ENCODE measurements at regions not wholly inside any gene's neighbourhood (a gene's known extent, or its start where the extent isn't known, plus 50 kb on each side); places are given as distances from the start of the nearest gene placed in this dataset.

- no peaks in the 10 kb centered on the region for H3K4me1 ChIP-seq
- H3K4me3 ChIP-seq, result no peak overlapping the region
- H3K9me3 ChIP-seq, result no peaks in the 10 kb centered on the region; the same call in 1 of the 2 replicates
- no peak overlapping the region for H3K4me2 ChIP-seq
- no peaks in the 10 kb centered on the region for H4K20me1 ChIP-seq
- no peak for TF ChIP-seq Cebpa-rat (IDR thresholded peaks at IDR 0.05)
- no peak overlapping the region for H3K27ac ChIP-seq
- no peaks in the 10 kb centered on the region for H3K36me3 ChIP-seq
- H3K27me3 ChIP-seq, result no peaks in the 10 kb centered on the region
- H3K9ac ChIP-seq, result no peak overlapping the region
Observed at GRCh38 chr2:217484046-217484445, 518.7 kb downstream of the TNS1 start.

GRCh38 chr2:217482056-217482710 is 520.6 kb downstream of the TNS1 start:
- Histone ChIP-seq H3K4me1 (no peaks in the 10 kb centered on the region), H3K27ac (no peak overlapping the region), H3K27me3 (no peaks in the 10 kb centered on the region), H3K9me3 (no peaks in the 10 kb centered on the region; the same call in 1 of the 2 replicates), H3K9ac (no peak overlapping the region), H4K20me1 (no peaks in the 10 kb centered on the region), H3K36me3 (no peaks in the 10 kb centered on the region), H3K4me3 (no peak overlapping the region), H3K4me2 (no peak overlapping the region)
- TF ChIP-seq Cebpa-rat (IDR thresholded peaks at IDR 0.05), result no peak

- Histone ChIP-seq H3K36me3 (no peaks in the 10 kb centered on the region), H3K4me3 (no peak overlapping the region), H3K9me3 (no peaks in the 10 kb centered on the region; the same call in 1 of the 2 replicates), H3K27ac (no peak overlapping the region), H3K9ac (no peak overlapping the region), H3K4me2 (no peak overlapping the region), H4K20me1 (no peaks in the 10 kb centered on the region), H3K4me1 (no peaks in the 10 kb centered on the region), H3K27me3 (no peaks in the 10 kb centered on the region)
- no peak for TF ChIP-seq Cebpa-rat (IDR thresholded peaks at IDR 0.05)
Observed at GRCh38 chr2:217481577-217481976, 521.2 kb downstream of the TNS1 start.

DNA sequence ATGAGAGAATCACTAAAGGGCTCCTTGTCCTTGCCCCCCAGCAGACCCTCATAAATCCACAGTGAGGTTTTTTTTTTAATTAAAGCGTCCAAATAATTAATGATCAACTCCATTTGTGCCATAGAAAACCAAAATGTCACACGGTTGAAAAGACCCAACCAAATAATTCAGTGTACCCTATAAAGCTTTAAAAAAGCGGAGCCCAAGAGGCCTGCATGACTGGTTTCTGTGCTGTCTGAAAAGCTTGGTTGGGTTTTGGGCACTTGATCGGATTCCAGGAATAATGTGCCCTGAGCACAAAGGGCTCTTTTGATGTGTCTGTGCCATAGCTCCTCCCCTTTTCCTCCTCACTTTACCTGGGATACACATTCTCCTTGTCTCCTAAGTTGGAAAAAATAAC is 523.2 kb downstream of the TNS1 start:
- no peaks in the 10 kb centered on the region; the same call in 1 of the 2 replicates for H3K9me3 ChIP-seq
- H3K9ac ChIP-seq, result no peak overlapping the region
- TF ChIP-seq Cebpa-rat (IDR thresholded peaks at IDR 0.05), result no peak
- no peaks in the 10 kb centered on the region for H3K36me3 ChIP-seq
- H3K4me1 ChIP-seq, result no peaks in the 10 kb centered on the region
- H3K4me3 ChIP-seq, result no peak overlapping the region
- H4K20me1 ChIP-seq, result no peaks in the 10 kb centered on the region
- H3K27ac ChIP-seq, result no peak overlapping the region
- H3K4me2 ChIP-seq, result no peak overlapping the region
- no peaks in the 10 kb centered on the region for H3K27me3 ChIP-seq

DNA sequence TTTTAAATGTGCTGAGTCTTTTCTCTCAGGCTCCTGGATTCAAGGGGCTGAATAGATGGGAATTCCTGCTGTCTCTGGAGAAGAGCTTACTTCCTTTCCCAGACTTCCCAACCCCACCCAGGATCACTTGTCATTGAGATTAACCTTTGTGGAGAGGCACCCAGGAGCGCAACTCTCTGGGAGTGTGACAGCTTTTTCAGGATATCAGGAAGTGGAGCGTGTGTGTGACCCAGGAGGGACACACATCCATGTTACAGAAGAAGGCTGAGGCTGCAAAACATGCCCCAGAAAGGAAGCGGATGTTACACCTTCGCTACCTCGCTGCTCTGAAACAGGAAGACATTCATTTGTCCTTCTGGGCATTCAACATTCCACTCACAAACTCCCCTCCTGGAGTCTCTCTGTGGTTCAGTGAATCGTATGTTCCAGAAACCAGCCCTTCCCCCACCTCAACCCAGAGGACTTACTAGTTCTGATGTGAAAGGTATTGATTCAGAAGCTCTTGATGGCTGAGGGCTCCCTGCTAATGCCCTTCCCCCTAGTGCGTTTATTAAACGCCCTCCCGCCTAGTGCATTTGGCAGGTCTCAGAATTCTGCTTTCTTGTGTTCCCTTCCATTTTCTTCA is 523.9 kb downstream of the TNS1 start:
- H3K9ac ChIP-seq, result no peak overlapping the region
- no peak overlapping the region for H3K4me2 ChIP-seq
- no peaks in the 10 kb centered on the region for H3K27me3 ChIP-seq
- TF ChIP-seq Cebpa-rat (IDR thresholded peaks at IDR 0.05), result no peak
- H3K9me3 ChIP-seq, result no peaks in the 10 kb centered on the region; the same call in 1 of the 2 replicates
- H3K4me1 ChIP-seq, result no peaks in the 10 kb centered on the region
- H3K36me3 ChIP-seq, result no peaks in the 10 kb centered on the region
- no peak overlapping the region for H3K4me3 ChIP-seq
- no peaks in the 10 kb centered on the region for H4K20me1 ChIP-seq
- no peak overlapping the region for H3K27ac ChIP-seq

- Histone ChIP-seq H3K4me3 (no peak overlapping the region), H3K27ac (no peak overlapping the region), H3K27me3 (no peaks in the 10 kb centered on the region), H3K4me1 (no peaks in the 10 kb centered on the region), H3K9me3 (no peaks in the 10 kb centered on the region; the same call in 1 of the 2 replicates), H3K4me2 (no peak overlapping the region), H3K36me3 (no peaks in the 10 kb centered on the region), H4K20me1 (no peaks in the 10 kb centered on the region), H3K9ac (no peak overlapping the region)
- no peak for TF ChIP-seq Cebpa-rat (IDR thresholded peaks at IDR 0.05)
Observed at GRCh38 chr2:217477583-217477982, 525.2 kb downstream of the TNS1 start.

- Histone ChIP-seq H3K27me3 (no peaks in the 10 kb centered on the region), H3K36me3 (no peaks in the 10 kb centered on the region), H3K4me2 (no peak overlapping the region), H3K27ac (no peak overlapping the region), H4K20me1 (no peaks in the 10 kb centered on the region), H3K9me3 (no peaks in the 10 kb centered on the region), H3K9ac (no peak overlapping the region), H3K4me3 (no peak overlapping the region), H3K4me1 (no peaks in the 10 kb centered on the region)
- no peak for TF ChIP-seq Cebpa-rat (IDR thresholded peaks at IDR 0.05)
Observed at GRCh38 chr2:217475791-217476190, 527.0 kb downstream of the TNS1 start.

- no peak for TF ChIP-seq Cebpa-rat (IDR thresholded peaks at IDR 0.05)
- H4K20me1 ChIP-seq, result no peaks in the 10 kb centered on the region
Observed at GRCh38 chr2:217475101-217475500, 527.7 kb downstream of the TNS1 start.

GRCh38 chr2:217471319-217471718 is 531.5 kb downstream of the TNS1 start:
- Histone ChIP-seq H3K27me3 (no peaks in the 10 kb centered on the region), H3K4me3 (no peak overlapping the region), H4K20me1 (no peaks in the 10 kb centered on the region), H3K4me1 (peaks cover 4% of the 10 kb centered on the region; the same call in 1 of the 2 replicates), H3K36me3 (no peaks in the 10 kb centered on the region), H3K4me2 (no peak overlapping the region), H3K27ac (no peak overlapping the region), H3K9me3 (no peaks in the 10 kb centered on the region), H3K9ac (no peak overlapping the region)
- no peak for TF ChIP-seq Cebpa-rat (IDR thresholded peaks at IDR 0.05)

More at GRCh38 chr2:217475101-217475500, 527.7 kb downstream of the TNS1 start:
- Histone ChIP-seq H3K4me1 (no peaks in the 10 kb centered on the region), H3K9ac (no peak overlapping the region), H3K27ac (no peak overlapping the region), H3K27me3 (no peaks in the 10 kb centered on the region), H3K9me3 (no peaks in the 10 kb centered on the region), H3K4me3 (no peak overlapping the region), H3K36me3 (no peaks in the 10 kb centered on the region), H3K4me2 (no peak overlapping the region)

DNA sequence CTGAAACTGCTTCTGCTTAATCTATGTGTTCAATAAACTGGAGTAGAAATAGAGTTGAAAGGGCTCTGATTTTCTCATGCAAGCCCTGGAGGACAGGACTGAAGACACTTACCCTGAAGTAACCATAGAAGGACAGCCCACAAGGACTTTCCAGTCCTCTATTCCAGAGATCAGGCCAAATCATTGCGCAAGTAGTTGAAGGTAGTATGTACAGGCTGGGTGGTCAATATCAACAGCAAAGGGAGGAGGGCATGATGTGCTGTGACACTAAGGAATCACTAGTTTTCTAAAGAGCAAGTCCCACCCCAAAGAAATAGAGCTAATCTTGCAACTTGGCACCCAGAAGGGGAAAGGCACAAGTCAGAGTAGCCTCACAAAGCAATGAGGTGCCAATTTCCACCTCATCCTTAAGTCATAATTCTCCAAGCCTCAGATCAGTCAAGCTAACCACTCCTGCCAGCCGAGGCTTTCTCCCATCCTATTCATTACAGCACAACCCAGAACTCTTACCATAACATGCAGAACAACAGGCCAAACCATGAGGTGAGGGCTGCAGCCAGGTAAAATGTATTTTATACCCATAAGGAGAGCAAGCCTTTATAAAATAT is 533.5 kb downstream of the TNS1 start:
- H3K9me3 ChIP-seq, result no peaks in the 10 kb centered on the region
- no peak overlapping the region for H3K27ac ChIP-seq
- H3K4me1 ChIP-seq, result peaks cover 4% of the 10 kb centered on the region; the same call in 1 of the 2 replicates
- TF ChIP-seq Cebpa-rat (IDR thresholded peaks at IDR 0.05), result no peak
- no peak overlapping the region for H3K4me2 ChIP-seq
- H3K4me3 ChIP-seq, result no peak overlapping the region
- H3K27me3 ChIP-seq, result no peaks in the 10 kb centered on the region
- H4K20me1 ChIP-seq, result no peaks in the 10 kb centered on the region
- no peaks in the 10 kb centered on the region for H3K36me3 ChIP-seq
- H3K9ac ChIP-seq, result no peak overlapping the region
